Endodermal cell (in vitro differentiated cells): ENCODE measurements at regions not wholly inside any gene's neighbourhood (a gene's known extent, or its start where the extent isn't known, plus 50 kb on each side); places are given as distances from the start of the nearest gene placed in this dataset.

Experiments
- DNase-seq: peaks from one replicate; pipeline ENCODE4 v3.0.0-alpha.2; 2017
- H3K27ac ChIP-seq: 2 replicates; pipeline ENCODE4 v1.5.1; 2013; ENCODE audit warnings: mild to moderate bottlenecking, low read depth, low read length, moderate library complexity
- H3K27me3 ChIP-seq: 2 replicates; pipeline ENCODE4 v1.6.1; 2013; ENCODE audit warnings: mild to moderate bottlenecking, low read length, moderate library complexity; ENCODE audit not compliant: insufficient read depth, control insufficient read depth, poor library complexity, severe bottlenecking
- H3K36me3 ChIP-seq: 2 replicates; pipeline ENCODE4 v1.7.0; 2013; ENCODE audit warnings: mild to moderate bottlenecking, low read length, moderate library complexity; ENCODE audit not compliant: control insufficient read depth, insufficient read depth
- H3K4me1 ChIP-seq: one replicate; pipeline ENCODE4 v1.7.0; 2013; ENCODE audit warnings: low read length; ENCODE audit not compliant: control insufficient read depth, insufficient read depth
- H3K4me3 ChIP-seq: 2 replicates; pipeline ENCODE4 v1.5.1; 2013; ENCODE audit warnings: mild to moderate bottlenecking, low read length, moderate library complexity
- H3K9ac ChIP-seq: 2 replicates; pipeline ENCODE4 v1.6.1; 2013; ENCODE audit warnings: mild to moderate bottlenecking, low read length, moderate library complexity; ENCODE audit not compliant: poor library complexity, severe bottlenecking; ENCODE audit errors: extremely low read depth
- H3K9me3 ChIP-seq: 2 replicates; pipeline ENCODE4 v1.6.1; 2013; ENCODE audit warnings: mild to moderate bottlenecking, low read length, moderate library complexity; ENCODE audit not compliant: control insufficient read depth
- H3K27ac Mint-ChIP-seq: 2 replicates; pipeline ENCODE4 v1.8.0; 2020; ENCODE audit warnings: mixed read lengths
- H3K27me3 Mint-ChIP-seq: 2 replicates; pipeline ENCODE4 v1.8.0; 2021; ENCODE audit warnings: mild to moderate bottlenecking, mixed read lengths; ENCODE audit not compliant: insufficient read depth
- H3K36me3 Mint-ChIP-seq: 2 replicates; pipeline ENCODE4 v1.8.0; 2020; ENCODE audit warnings: low read depth, mixed read lengths
- H3K4me1 Mint-ChIP-seq: 2 replicates; pipeline ENCODE4 v1.8.0; 2020; ENCODE audit warnings: mixed read lengths
- H3K4me3 Mint-ChIP-seq: 2 replicates; pipeline ENCODE4 v1.8.0; 2020; ENCODE audit warnings: mild to moderate bottlenecking, moderate library complexity, mixed read lengths
- H3K9me3 Mint-ChIP-seq: 2 replicates; pipeline ENCODE4 v1.8.0; 2020; ENCODE audit warnings: mild to moderate bottlenecking, mixed read lengths
- CTCF ChIP-seq: fragments of 200-600 bp; sonication (generic); conservative IDR thresholded peaks from 2 replicates; pipeline ENCODE4 v1.5.0; 2021; ENCODE audit warnings: antibody characterized with exemption, mild to moderate bottlenecking
- WGBS, 2 experiments: methylation state at CpG; one replicate each; pipeline versions ENCODE4 v1.1.5 to v1.1.7; 2013; ENCODE audit warnings: missing lambda C conversion rate in 2 of 2, mixed read lengths in 1 of 2; ENCODE audit not compliant: insufficient coverage in 1 of 2, insufficient read length in 1 of 2; 5-methylcytosine and 5-hydroxymethylcytosine counted together

DNA sequence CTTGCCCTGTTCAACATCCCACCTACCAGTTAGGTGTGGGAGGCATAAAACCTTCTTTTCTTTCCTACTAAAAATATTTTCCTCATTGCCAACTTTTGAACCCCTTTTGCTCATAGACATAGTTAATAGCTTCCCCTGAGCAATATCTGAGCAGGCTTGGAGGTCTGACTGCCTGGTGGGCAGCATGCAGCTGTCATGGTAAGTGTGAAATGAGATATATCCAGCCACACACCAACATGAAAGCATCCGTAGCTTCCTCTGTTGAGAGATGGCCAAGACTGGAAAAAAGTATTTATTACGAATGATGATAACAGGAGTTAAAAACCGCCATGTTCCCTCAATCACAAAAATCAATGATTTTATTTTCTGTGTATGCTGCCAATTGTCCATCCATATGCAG is 190.1 kb downstream of the TMEM38B start:
- WGBS, 2 experiments, result 94 to 95% methylated on average over 3 of the region's 3 CpGs
- no peak overlapping the region for H3K27ac ChIP-seq
- H3K4me3 ChIP-seq, result no peak overlapping the region
- H3K36me3 Mint-ChIP-seq, result no peaks in the 10 kb centered on the region
- no peaks in the 10 kb centered on the region for H3K36me3 ChIP-seq
- no peaks in the 10 kb centered on the region for H3K27me3 Mint-ChIP-seq
- DNase-seq, result no peak
- no peaks in the 10 kb centered on the region for H3K9me3 Mint-ChIP-seq
- H3K4me1 Mint-ChIP-seq, result peaks cover 22% of the 10 kb centered on the region
- H3K4me1 ChIP-seq, result peaks cover 11% of the 10 kb centered on the region
- no peak overlapping the region for H3K4me3 Mint-ChIP-seq
- no peak overlapping the region for H3K9ac ChIP-seq
- no peak for TF ChIP-seq CTCF
- no peak overlapping the region for H3K27ac Mint-ChIP-seq
- H3K27me3 ChIP-seq, result no peaks in the 10 kb centered on the region
- H3K9me3 ChIP-seq, result no peaks in the 10 kb centered on the region

GRCh38 chr9:105886136-105886535 is 191.8 kb downstream of the TMEM38B start:
- no peak overlapping the region for H3K27ac Mint-ChIP-seq
- Histone ChIP-seq H3K4me1 (peaks cover 8% of the 10 kb centered on the region), H3K9me3 (no peaks in the 10 kb centered on the region), H3K36me3 (no peaks in the 10 kb centered on the region), H3K27ac (no peak overlapping the region), H3K9ac (no peak overlapping the region), H3K4me3 (no peak overlapping the region), H3K27me3 (no peaks in the 10 kb centered on the region)
- H3K4me1 Mint-ChIP-seq, result peaks cover 20% of the 10 kb centered on the region
- H3K9me3 Mint-ChIP-seq, result no peaks in the 10 kb centered on the region
- no peak for TF ChIP-seq CTCF
- H3K27me3 Mint-ChIP-seq, result peaks cover 2% of the 10 kb centered on the region
- H3K4me3 Mint-ChIP-seq, result no peak overlapping the region
- DNase-seq, result no peak
- H3K36me3 Mint-ChIP-seq, result no peaks in the 10 kb centered on the region
- 83 to 84% methylated on average over 3 of the region's 3 CpGs for WGBS, 2 experiments

DNA sequence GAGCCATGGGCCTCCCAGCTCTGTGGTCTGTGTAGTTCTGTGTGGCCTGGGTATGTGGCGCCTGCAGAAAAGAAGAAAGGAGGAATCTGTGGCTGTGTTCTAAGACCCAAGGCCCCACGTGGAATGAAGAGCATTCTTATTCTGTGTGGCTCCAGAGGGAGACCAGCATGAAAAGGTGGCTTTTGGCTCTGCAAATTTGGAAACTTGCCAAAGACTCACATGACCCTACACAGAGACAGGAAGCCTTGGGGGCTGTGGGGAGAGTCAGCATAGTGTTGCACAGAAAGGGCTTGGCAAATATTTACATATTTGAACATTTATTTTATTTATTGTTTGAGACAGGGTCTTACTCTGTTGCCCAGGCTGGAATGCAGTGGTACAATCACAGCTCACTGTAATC is 193.3 kb downstream of the TMEM38B start:
- no peak for DNase-seq
- Mint-ChIP-seq H3K36me3 (no peaks in the 10 kb centered on the region), H3K27ac (no peak overlapping the region), H3K4me1 (peaks cover 19% of the 10 kb centered on the region), H3K4me3 (no peak overlapping the region), H3K27me3 (peaks cover 3% of the 10 kb centered on the region), H3K9me3 (no peaks in the 10 kb centered on the region)
- TF ChIP-seq CTCF, result no peak
- 86% methylated on average over 2 of the region's 2 CpGs; no CpG with 5 or more reads in 1 of the 2 experiments for WGBS, 2 experiments
- Histone ChIP-seq H3K4me1 (peaks cover 8% of the 10 kb centered on the region), H3K4me3 (no peak overlapping the region), H3K9me3 (no peaks in the 10 kb centered on the region), H3K27ac (no peak overlapping the region), H3K9ac (no peak overlapping the region), H3K27me3 (no peaks in the 10 kb centered on the region), H3K36me3 (no peaks in the 10 kb centered on the region)
